Suprapubic skin (tissue), 4 donors: ENCODE measurements at regions not wholly inside any gene's neighbourhood (a gene's known extent, or its start where the extent isn't known, plus 50 kb on each side); places are given as distances from the start of the nearest gene placed in this dataset.

Experiments
- DNase-seq, 2 donors: peaks; one replicate each; pipeline ENCODE4 v3.0.0-alpha.2; 2019; ENCODE audit warnings: low spot score in 2 of 2
- H3K27ac ChIP-seq: fragments of 200-600 bp; sonication (generic); one replicate; pipeline ENCODE4 v1.5.1; 2019
- H3K27me3 ChIP-seq: fragments of 200-600 bp; sonication (generic); one replicate; pipeline ENCODE4 v1.5.1; 2019
- H3K36me3 ChIP-seq: fragments of 200-600 bp; sonication (generic); one replicate; pipeline ENCODE4 v1.5.1; 2019
- H3K4me1 ChIP-seq: fragments of 200-600 bp; sonication (generic); one replicate; pipeline ENCODE4 v1.5.1; 2019
- H3K4me3 ChIP-seq: fragments of 200-600 bp; sonication (generic); one replicate; pipeline ENCODE4 v1.5.1; 2019; ENCODE audit warnings: mild to moderate bottlenecking
- H3K9me3 ChIP-seq: fragments of 200-600 bp; sonication (generic); one replicate; pipeline ENCODE4 v1.5.1; 2019
- POLR2A ChIP-seq, 2 donors: fragments of 450-650 bp; IDR thresholded peaks; one replicate each; pipeline ENCODE4 v1.6.1; 2017; ENCODE audit warnings: antibody characterized with exemption in 2 of 2, mild to moderate bottlenecking in 2 of 2, moderate library complexity in 2 of 2
- POLR2AphosphoS5 ChIP-seq, 3 donors: sonication (generic); formaldehyde crosslinking; IDR thresholded peaks; one replicate each; pipeline ENCODE4 v1.6.1; 2017; ENCODE audit warnings: antibody characterized with exemption in 3 of 3
- WGBS: methylation state at CpG from one replicate; pipeline ENCODE4 v1.1.5; 2018; 5-methylcytosine and 5-hydroxymethylcytosine counted together
- TF ChIP-seq, protein P1 (sequence below), 2 donors: fragments of 200-600 bp in 1 of 2; fragments of 450-650 bp in 1 of 2; sonication (generic) in 1 of 2; IDR thresholded peaks; one replicate each; pipeline ENCODE4 v1.5.1; 2016 to 2019; ENCODE audit warnings: antibody characterized with exemption in 2 of 2, mild to moderate bottlenecking in 1 of 2, moderate library complexity in 1 of 2

DNA sequence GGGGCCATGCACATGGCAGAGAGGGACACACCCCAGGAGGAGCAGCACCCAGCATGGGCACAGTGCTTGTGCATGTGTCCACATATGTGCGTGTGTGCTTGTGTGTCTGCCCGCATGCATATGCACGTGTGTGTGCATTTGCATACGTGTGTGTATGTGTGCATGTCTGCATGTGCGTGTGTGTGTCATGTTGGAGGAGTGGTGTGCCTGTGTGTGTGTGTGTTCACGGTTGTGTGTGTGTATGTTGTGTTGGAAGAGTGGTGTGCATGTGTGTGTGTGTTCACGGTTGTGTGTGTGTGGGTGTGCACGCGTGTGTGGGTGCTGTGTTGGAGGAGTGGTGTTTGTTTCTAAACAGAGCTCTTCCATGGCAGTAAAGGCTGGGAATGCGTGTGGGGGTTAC is 50.7 kb upstream of the SLCO4A1 start:
- Histone ChIP-seq H3K27ac (no peak overlapping the region), H3K4me3 (no peak overlapping the region), H3K4me1 (peaks cover 32% of the 10 kb centered on the region), H3K36me3 (no peaks in the 10 kb centered on the region), H3K9me3 (no peaks in the 10 kb centered on the region), H3K27me3 (peaks cover 59% of the 10 kb centered on the region)
- 81% methylated on average over 10 of the region's 10 CpGs for WGBS
- no peak for DNase-seq
- TF ChIP-seq POLR2AphosphoS5 (IDR thresholded peaks at IDR 0.05) (no peak), POLR2A (IDR thresholded peaks at IDR 0.05) (no peak)
- TF ChIP-seq, protein P1, sequence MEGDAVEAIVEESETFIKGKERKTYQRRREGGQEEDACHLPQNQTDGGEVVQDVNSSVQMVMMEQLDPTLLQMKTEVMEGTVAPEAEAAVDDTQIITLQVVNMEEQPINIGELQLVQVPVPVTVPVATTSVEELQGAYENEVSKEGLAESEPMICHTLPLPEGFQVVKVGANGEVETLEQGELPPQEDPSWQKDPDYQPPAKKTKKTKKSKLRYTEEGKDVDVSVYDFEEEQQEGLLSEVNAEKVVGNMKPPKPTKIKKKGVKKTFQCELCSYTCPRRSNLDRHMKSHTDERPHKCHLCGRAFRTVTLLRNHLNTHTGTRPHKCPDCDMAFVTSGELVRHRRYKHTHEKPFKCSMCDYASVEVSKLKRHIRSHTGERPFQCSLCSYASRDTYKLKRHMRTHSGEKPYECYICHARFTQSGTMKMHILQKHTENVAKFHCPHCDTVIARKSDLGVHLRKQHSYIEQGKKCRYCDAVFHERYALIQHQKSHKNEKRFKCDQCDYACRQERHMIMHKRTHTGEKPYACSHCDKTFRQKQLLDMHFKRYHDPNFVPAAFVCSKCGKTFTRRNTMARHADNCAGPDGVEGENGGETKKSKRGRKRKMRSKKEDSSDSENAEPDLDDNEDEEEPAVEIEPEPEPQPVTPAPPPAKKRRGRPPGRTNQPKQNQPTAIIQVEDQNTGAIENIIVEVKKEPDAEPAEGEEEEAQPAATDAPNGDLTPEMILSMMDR (IDR thresholded peaks at IDR 0.05): no peak
